ENCODE measurements at regions not wholly inside any gene's neighbourhood (a gene's known extent, or its start where the extent isn't known, plus 50 kb on each side); places are given as distances from the start of the nearest gene placed in this dataset.

DNA sequence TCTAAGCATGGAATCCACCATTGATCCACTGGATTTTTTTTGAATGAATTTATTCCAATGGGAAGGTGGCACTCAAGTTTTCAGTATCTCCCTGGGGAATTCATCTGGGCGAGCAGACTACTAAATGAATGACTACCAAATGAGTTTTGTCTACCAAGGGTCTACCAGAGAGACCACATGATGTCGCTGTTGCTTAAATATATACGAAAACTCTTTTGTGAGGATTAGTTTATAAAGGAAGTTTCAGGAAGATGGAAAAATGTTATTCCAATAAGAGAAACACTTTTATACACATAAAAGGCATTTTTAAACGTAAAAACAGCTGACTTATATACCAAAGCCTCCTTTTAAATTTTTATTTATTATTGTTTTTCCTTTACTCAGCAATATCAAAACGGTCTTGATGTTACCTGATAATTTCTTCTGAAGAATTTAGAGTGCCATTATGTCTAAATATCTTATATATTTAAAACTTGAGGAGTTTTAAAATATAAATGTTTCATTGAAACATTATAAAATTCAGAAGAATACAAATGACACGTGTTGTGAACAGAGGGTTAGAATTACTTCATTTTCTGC is 139.7 kb downstream of the HRH4 start:
- peak; percentile 91 for TF ChIP-seq CTCF (conservative IDR thresholded peaks at IDR 0.05; ENCODE audit: low read length)
- TF ChIP-seq EZH2phosphoT487 (IDR thresholded peaks at IDR 0.05; ENCODE audit: borderline replicate concordance, low read depth, low read length), result no peak

All from OCI-LY7 (cell line).